MV-4-11 (cell line): ENCODE measurements at regions not wholly inside any gene's neighbourhood (a gene's known extent, or its start where the extent isn't known, plus 50 kb on each side); places are given as distances from the start of the nearest gene placed in this dataset.
A peak's percentile ranks its signal among the peaks of the same experiment; 100 is the strongest.

Experiments used
- DNase-seq: peaks from one replicate; lab custom pipeline; 2025; lab: John Stamatoyannopoulos, UW

- no peak for DNase-seq
These were observed 479.1 kb upstream of the USP15 start for GRCh38 chr12:61781021-61781581.

GRCh38 chr12:61796846-61797245 lies 463.4 kb upstream of the USP15 start:
- no peak for DNase-seq

- DNase-seq: no peak
These were observed 462.9 kb upstream of the USP15 start for GRCh38 chr12:61797266-61797665.

GRCh38 chr12:61798778-61799177 lies 461.4 kb upstream of the USP15 start:
- no peak for DNase-seq

DNA sequence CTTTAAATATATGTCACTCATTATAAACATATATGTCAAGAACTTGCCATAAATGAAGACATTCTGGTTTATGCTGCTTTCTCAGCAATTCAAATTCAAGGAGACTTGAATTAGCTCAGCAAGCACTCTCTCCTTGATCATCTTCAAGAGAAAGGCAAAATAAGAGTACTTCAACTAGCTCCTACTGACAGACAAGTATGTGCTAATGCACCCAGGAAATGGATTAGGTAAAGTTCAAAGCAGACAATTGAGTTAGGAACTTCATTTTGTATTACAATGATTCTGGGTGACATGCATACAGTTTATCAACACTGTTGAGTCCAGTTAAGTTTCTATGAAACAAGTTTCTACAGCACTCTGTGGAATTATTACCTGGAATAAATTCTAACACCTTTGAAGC lies 455.9 kb upstream of the USP15 start:
- DNase-seq: no peak

DNA sequence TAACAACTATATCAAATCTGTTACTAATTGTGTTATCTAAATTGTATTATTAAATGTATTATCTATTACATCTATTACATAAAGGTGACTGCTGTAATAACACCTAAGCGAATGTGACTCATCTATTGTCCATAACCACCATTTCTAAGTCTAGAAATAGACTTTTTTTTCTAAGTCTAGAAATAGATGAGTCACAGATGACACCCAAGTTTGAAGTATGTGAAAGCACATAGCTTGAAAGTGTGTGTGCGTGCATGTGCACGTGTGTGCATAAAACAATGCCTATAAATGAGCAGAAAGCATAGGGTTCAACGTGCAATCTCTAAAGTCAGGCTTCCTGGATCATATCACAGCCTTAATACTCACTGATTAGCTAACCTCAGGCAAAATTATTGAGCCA lies 451.3 kb upstream of the USP15 start:
- no peak for DNase-seq

DNA sequence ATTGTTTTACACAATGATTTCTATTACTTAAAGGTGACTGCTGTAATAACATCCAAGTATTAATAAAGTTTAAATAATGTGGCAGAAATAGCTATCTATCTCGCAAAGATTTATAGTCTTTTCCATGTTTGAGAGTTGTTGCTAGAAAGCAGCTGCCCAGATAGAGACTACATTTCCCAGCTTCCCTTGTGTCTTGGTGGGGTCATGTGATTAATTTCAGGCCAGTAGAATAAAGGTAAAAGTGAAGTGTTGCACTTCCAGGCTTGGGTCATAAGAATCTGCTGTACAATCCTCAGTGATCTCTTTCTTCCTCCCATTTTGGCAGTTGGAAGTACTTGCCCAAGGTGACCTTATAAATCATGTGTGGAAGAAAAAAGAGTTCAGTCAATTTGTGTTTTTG lies 449.7 kb upstream of the USP15 start:
- DNase-seq: no peak

- DNase-seq: no peak
These were observed 438.8 kb upstream of the USP15 start for GRCh38 chr12:61821381-61821780.

DNA sequence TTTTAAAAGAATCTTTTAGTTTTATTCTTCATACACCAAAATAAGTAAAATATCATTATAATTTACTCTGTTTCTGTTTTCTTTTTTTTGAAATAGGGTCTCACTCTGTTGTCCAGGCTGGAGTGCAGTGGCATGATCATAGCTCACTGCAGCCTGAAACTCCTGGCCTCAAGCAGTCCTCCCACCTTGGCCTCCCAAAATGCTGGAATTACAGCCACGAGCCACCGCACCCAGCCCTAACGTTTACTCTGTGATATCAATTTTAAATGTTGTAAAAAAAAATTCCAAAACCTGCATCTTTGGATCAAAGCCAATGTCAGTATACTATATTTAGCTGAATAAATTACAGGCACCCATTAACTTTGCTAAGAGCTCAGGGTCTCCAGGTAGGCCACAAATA lies 437.1 kb upstream of the USP15 start:
- DNase-seq: no peak

GRCh38 chr12:61846765-61847164 lies 413.4 kb upstream of the USP15 start:
- DNase-seq: no peak

GRCh38 chr12:61848893-61849292 lies 411.3 kb upstream of the USP15 start:
- DNase-seq: no peak

- DNase-seq: no peak
These were observed 406.3 kb upstream of the USP15 start for GRCh38 chr12:61853945-61854344.

GRCh38 chr12:61854902-61855301 lies 405.3 kb upstream of the USP15 start:
- DNase-seq: no peak

GRCh38 chr12:61857968-61858367 lies 402.2 kb upstream of the USP15 start:
- DNase-seq: no peak

GRCh38 chr12:61860451-61860850 lies 399.8 kb upstream of the USP15 start:
- DNase-seq: no peak

DNA sequence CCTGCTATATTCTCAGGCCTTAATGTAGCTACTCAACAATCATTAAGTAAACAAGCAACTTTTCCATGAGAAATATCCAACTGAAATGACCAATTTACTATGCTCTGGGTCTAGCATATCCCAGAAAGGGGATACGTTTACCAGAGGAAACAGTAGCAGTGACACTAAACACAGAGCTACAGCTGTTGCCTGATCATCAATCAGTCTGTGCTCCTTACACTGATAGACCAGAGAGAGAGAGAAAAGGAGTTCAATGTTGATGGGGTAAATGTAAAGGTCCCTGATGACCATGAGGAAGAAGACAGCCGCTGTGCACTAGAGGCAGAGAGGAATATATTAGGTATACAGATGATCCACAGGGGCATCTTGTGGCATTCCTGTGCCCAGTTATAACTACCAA lies 397.2 kb upstream of the USP15 start:
- no peak for DNase-seq

DNA sequence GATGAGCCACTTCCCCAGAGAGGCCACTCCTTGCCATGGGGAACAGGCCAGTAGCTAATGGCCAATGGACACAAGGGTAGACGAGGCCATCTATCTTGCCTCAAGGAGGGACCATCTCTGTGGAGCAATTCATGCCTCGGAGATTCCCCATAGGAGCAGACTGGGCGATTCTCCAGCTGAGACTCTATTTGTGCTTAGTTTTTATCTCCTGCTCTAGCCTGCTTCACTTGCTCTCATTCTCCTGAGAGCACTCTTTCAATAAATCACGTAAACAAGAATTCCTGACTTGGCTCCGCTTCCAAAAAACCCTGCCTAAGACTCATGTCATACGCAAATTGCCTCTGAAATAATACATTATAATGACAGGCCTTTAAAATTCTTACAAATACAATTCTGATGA lies 396.4 kb upstream of the USP15 start:
- no peak for DNase-seq

DNA sequence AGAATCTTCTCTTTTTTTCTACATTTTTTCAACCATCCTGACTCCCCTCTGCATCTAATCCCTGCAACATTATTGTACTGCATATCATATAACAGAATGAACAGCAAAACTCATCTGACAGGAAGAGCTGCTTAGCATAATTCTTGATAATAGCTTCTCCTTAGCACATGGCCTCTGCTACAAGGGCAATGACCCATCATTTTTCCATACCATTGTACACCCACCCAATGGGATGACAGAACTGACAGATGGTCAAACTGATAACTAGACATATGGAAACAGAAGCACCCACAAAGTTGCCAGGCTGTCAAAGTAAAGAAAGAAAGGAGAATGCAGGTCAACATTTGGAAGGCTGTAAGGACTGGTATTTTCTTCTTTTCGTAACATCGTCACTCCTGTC lies 390.4 kb upstream of the USP15 start:
- DNase-seq: no peak

GRCh38 chr12:61870658-61871484 lies 389.3 kb upstream of the USP15 start:
- DNase-seq: peak; percentile 78

- DNase-seq: peak; percentile 25
These were observed 388.8 kb upstream of the USP15 start for GRCh38 chr12:61871485-61871810.

GRCh38 chr12:61879229-61879628 lies 381.0 kb upstream of the USP15 start:
- no peak for DNase-seq

GRCh38 chr12:61880186-61880585 lies 380.0 kb upstream of the USP15 start:
- no peak for DNase-seq

GRCh38 chr12:61891632-61892031 lies 368.6 kb upstream of the USP15 start:
- DNase-seq: no peak

GRCh38 chr12:61894168-61894567 lies 366.0 kb upstream of the USP15 start:
- DNase-seq: no peak
